RWPE2 (cell line): ENCODE measurements at regions not wholly inside any gene's neighbourhood (a gene's known extent, or its start where the extent isn't known, plus 50 kb on each side); places are given as distances from the start of the nearest gene placed in this dataset.

Experiments
- ATAC-seq: fragments of 200-7000 bp; cut with Tn5 transposase; 3 replicates; pipeline ENCODE4 v1.9.1; 2021; ENCODE audit warnings: low read depth
- DNase-seq: peaks from one replicate; pipeline ENCODE4 v3.0.0-alpha.2; 2020; ENCODE audit warnings: low spot score
- H3K27ac ChIP-seq: fragments of 450-650 bp; 2 replicates; pipeline ENCODE4 v1.5.1; 2017; ENCODE audit warnings: mild to moderate bottlenecking; ENCODE audit not compliant: poor library complexity, severe bottlenecking
- H3K27me3 ChIP-seq: fragments of 250-450 bp; sonication (Bioruptor Pico); 2 replicates; pipeline ENCODE4 v1.5.1; 2021; ENCODE audit warnings: mild to moderate bottlenecking, moderate library complexity; ENCODE audit not compliant: insufficient read depth, poor library complexity, severe bottlenecking
- H3K36me3 ChIP-seq: fragments of 250-450 bp; sonication (Bioruptor Pico); 2 replicates; pipeline ENCODE4 v1.5.1; 2020; ENCODE audit warnings: low read depth, mild to moderate bottlenecking, moderate library complexity
- H3K4me1 ChIP-seq: fragments of 250-450 bp; sonication (Bioruptor Pico); 2 replicates; pipeline ENCODE4 v1.5.1; 2021; ENCODE audit warnings: mild to moderate bottlenecking, moderate library complexity; ENCODE audit not compliant: insufficient read depth, poor library complexity, severe bottlenecking
- H3K4me3 ChIP-seq: fragments of 250-450 bp; sonication (Bioruptor Pico); 2 replicates; pipeline ENCODE4 v1.5.1; 2021; ENCODE audit warnings: mild to moderate bottlenecking, moderate library complexity; ENCODE audit not compliant: severe bottlenecking
- H3K9me3 ChIP-seq: fragments of 250-450 bp; sonication (Bioruptor Pico); 2 replicates; pipeline ENCODE4 v1.5.1; 2021; ENCODE audit warnings: mild to moderate bottlenecking, moderate library complexity; ENCODE audit not compliant: severe bottlenecking
- TF ChIP-seq, protein P1 (sequence below): fragments of 450-650 bp; IDR thresholded peaks from one replicate; pipeline ENCODE4 v1.5.1; 2017; ENCODE audit warnings: mild to moderate bottlenecking, moderate library complexity; ENCODE audit not compliant: poor library complexity, severe bottlenecking

DNA sequence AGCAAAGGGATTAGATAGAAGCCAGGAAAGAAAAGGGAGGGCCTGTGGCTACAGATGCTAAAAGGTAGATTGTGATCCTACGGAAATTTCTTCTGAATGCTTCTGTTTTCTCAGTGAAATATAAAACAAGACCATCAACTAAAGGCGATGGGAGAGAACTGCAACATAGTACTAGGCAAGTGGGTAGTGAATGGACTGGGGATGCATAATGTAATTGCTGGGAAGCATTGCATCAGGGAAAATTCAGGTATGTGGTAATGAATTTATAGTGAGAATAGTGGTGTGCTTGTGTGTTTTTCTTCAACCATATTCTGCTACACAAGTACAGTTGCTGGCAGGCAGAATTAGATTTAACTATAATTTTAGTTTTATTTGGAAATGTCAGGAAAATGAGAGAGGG lies 156.6 kb downstream of the OPN5 start:
- DNase-seq (no peak), ATAC-seq (no peak)
- TF ChIP-seq, protein P1, sequence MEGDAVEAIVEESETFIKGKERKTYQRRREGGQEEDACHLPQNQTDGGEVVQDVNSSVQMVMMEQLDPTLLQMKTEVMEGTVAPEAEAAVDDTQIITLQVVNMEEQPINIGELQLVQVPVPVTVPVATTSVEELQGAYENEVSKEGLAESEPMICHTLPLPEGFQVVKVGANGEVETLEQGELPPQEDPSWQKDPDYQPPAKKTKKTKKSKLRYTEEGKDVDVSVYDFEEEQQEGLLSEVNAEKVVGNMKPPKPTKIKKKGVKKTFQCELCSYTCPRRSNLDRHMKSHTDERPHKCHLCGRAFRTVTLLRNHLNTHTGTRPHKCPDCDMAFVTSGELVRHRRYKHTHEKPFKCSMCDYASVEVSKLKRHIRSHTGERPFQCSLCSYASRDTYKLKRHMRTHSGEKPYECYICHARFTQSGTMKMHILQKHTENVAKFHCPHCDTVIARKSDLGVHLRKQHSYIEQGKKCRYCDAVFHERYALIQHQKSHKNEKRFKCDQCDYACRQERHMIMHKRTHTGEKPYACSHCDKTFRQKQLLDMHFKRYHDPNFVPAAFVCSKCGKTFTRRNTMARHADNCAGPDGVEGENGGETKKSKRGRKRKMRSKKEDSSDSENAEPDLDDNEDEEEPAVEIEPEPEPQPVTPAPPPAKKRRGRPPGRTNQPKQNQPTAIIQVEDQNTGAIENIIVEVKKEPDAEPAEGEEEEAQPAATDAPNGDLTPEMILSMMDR = no peak
- Histone ChIP-seq H3K27me3 (no peaks in the 10 kb centered on the region), H3K36me3 (no peaks in the 10 kb centered on the region), H3K27ac (no peak overlapping the region), H3K4me3 (no peak overlapping the region), H3K4me1 (no peaks in the 10 kb centered on the region), H3K9me3 (no peaks in the 10 kb centered on the region)

DNA sequence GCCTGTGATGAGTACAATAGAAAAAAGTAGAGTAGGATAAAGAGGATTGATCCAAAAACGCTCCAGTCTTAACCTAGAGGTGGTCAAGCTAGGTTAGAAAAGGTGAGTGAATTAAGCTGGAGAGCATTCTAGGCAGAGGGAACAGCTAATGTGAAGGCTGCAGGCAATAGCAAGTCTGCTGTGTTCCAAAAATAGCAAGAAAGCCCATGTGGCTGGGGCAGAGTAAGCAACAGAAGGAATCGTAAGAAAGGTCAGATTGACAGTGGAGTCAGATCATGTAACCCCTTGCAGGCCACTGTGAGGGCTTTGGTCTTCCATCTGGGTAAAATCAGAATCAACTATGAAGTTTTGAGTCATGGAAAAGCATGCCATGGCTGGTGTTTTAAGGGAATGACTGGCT lies 155.0 kb downstream of the OPN5 start:
- H3K9me3 ChIP-seq = no peaks in the 10 kb centered on the region
- no peak for ATAC-seq
- no peaks in the 10 kb centered on the region for H3K27me3 ChIP-seq
- no peaks in the 10 kb centered on the region for H3K4me1 ChIP-seq
- no peak overlapping the region for H3K27ac ChIP-seq
- TF ChIP-seq, protein P1 = no peak
- no peak overlapping the region for H3K4me3 ChIP-seq
- H3K36me3 ChIP-seq = no peaks in the 10 kb centered on the region
- no peak for DNase-seq

DNA sequence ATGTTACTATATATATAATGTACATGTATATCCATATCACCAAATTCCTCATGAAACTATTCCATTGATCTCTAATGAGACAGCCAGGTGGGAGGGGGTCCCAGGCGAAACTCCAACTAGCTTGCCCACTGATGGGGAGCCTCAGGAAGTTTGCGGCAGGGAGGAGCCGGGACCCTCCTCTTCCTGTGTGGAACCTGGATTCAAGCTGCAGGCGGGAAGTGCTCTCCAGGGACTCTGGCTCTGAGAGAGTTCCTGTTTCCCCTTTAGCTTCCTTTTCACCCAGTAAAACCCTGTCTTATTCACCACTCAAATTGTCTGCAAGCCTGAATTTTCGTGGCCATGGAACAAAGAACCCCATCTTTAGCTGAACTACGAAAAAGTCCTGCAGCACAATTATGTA lies 152.2 kb downstream of the OPN5 start:
- H3K9me3 ChIP-seq = no peaks in the 10 kb centered on the region
- H3K27ac ChIP-seq = no peak overlapping the region
- ATAC-seq (no peak), DNase-seq (no peak)
- H3K36me3 ChIP-seq = no peaks in the 10 kb centered on the region
- H3K27me3 ChIP-seq = no peaks in the 10 kb centered on the region
- TF ChIP-seq, protein P1 = no peak
- H3K4me1 ChIP-seq = no peaks in the 10 kb centered on the region
- no peak overlapping the region for H3K4me3 ChIP-seq

- ATAC-seq (no peak), DNase-seq (no peak)
- Histone ChIP-seq H3K27ac (no peak overlapping the region), H3K4me3 (no peak overlapping the region), H3K36me3 (no peaks in the 10 kb centered on the region), H3K9me3 (no peaks in the 10 kb centered on the region), H3K27me3 (no peaks in the 10 kb centered on the region), H3K4me1 (no peaks in the 10 kb centered on the region)
- TF ChIP-seq, protein P1 = no peak
These were observed 150.7 kb downstream of the OPN5 start for GRCh38 chr6:47932575-47932974.

DNA sequence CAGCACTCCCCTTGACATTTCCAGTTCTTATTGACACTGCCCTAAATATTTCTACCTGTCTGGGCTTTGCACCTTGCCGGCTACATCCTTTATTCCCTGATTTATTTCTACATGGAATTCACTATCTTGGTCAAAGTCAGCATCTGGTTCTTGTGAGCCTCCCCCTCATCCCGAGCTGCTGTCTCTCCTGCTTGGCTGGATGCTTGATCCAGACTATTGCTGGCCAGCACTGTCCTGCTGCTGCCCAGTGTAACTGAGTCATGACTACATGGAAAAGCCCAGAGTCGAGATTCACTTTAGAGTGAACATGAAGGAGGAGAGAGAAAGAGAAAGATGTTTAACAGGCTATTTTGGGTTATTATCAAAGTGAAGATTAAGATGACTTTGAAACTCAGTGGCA lies 142.2 kb downstream of the OPN5 start:
- TF ChIP-seq, protein P1 = no peak
- ATAC-seq = no peak
- no peaks in the 10 kb centered on the region for H3K36me3 ChIP-seq

More for the DNA sequence above, 142.2 kb downstream of the OPN5 start:
- Histone ChIP-seq H3K4me1 (no peaks in the 10 kb centered on the region), H3K27me3 (no peaks in the 10 kb centered on the region), H3K9me3 (no peaks in the 10 kb centered on the region), H3K27ac (no peak overlapping the region), H3K4me3 (no peak overlapping the region)
- DNase-seq = no peak
